Naive B cell (primary cell): ENCODE measurements at regions not wholly inside any gene's neighbourhood (a gene's known extent, or its start where the extent isn't known, plus 50 kb on each side); places are given as distances from the start of the nearest gene placed in this dataset.

Experiments
- ATAC-seq, 2 donors: fragments of 150-1000 bp; cut with Tn5 transposase; 2 replicates each; pipeline ENCODE4 v1.10.0; 2021; ENCODE audit warnings: low read depth in 2 of 2, mild to moderate bottlenecking in 2 of 2, moderate library complexity in 2 of 2
- DNase-seq: peaks from one replicate; pipeline ENCODE4 v3.0.0; 2022
- H3K27ac Mint-ChIP-seq, 6 donors: one replicate each; pipeline ENCODE4 v1.8.0; 2020 to 2022; ENCODE audit warnings: mild to moderate bottlenecking in 6 of 6, mixed read lengths in 6 of 6, moderate library complexity in 5 of 6, inconsistent platforms in 2 of 6
- H3K27me3 Mint-ChIP-seq, 3 donors: one replicate each; pipeline ENCODE4 v1.8.0; 2021 to 2022; ENCODE audit warnings: mixed read lengths in 3 of 3, mild to moderate bottlenecking in 1 of 3
- H3K36me3 Mint-ChIP-seq, 2 donors: one replicate each; pipeline ENCODE4 v1.8.0; 2020 to 2022; ENCODE audit warnings: mixed read lengths in 2 of 2, inconsistent platforms in 1 of 2, mild to moderate bottlenecking in 1 of 2
- H3K4me1 Mint-ChIP-seq, 3 donors: one replicate each; pipeline ENCODE4 v1.8.0; 2020 to 2022; ENCODE audit warnings: mixed read lengths in 3 of 3, inconsistent platforms in 1 of 3, mild to moderate bottlenecking in 1 of 3, moderate library complexity in 1 of 3
- H3K4me3 Mint-ChIP-seq, 8 donors: one replicate each; pipeline ENCODE4 v1.8.0; 2020 to 2022; ENCODE audit warnings: mild to moderate bottlenecking in 8 of 8, mixed read lengths in 8 of 8, moderate library complexity in 8 of 8, inconsistent platforms in 2 of 8
- H3K9me3 Mint-ChIP-seq, 7 donors: one replicate each; pipeline ENCODE4 v1.8.0; 2020 to 2022; ENCODE audit warnings: mixed read lengths in 7 of 7, mild to moderate bottlenecking in 5 of 7, inconsistent platforms in 2 of 7, moderate library complexity in 1 of 7

DNA sequence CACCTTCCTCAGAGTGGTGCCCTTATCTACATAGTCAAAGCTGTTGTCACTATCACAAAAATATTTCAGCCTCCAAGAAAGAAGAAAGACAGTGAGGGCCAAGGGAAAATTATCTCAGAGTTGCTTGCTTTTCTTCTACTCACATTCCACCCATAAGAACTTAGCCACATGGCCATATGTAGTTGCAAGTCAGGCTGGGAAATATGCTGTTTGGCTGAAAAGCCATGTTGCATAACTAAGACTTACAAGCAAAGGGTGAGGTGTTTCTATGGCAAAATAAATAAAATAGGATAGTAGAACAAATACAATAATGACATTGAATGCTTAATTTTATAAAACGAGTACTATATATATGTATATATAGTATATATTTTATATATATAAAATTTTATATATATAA is 365.9 kb upstream of the PABPC4L start:
- no peak for ATAC-seq
- no peak overlapping the region for H3K4me3 Mint-ChIP-seq
- H3K9me3 Mint-ChIP-seq: peaks cover 0 to 10% (median 6%) of the 10 kb centered on the region in 7 donors

GRCh38 chr4:134560728-134561127 is 359.1 kb upstream of the PABPC4L start:
- peaks cover 0 to 6% (median 0%) of the 10 kb centered on the region in 7 donors for H3K9me3 Mint-ChIP-seq
- no peak overlapping the region for H3K27ac Mint-ChIP-seq
- no peaks in the 10 kb centered on the region for H3K36me3 Mint-ChIP-seq
- no peak for DNase-seq
- H3K27me3 Mint-ChIP-seq: no peaks in the 10 kb centered on the region
- no peaks in the 10 kb centered on the region for H3K4me1 Mint-ChIP-seq
- no peak overlapping the region for H3K4me3 Mint-ChIP-seq
- no peak for ATAC-seq

More for the DNA sequence above, 365.9 kb upstream of the PABPC4L start:
- H3K27ac Mint-ChIP-seq: no peak overlapping the region
- no peaks in the 10 kb centered on the region for H3K36me3 Mint-ChIP-seq
- DNase-seq: no peak
- H3K27me3 Mint-ChIP-seq: no peaks in the 10 kb centered on the region
- H3K4me1 Mint-ChIP-seq: no peaks in the 10 kb centered on the region

- Mint-ChIP-seq H3K27me3 (no peaks in the 10 kb centered on the region), H3K27ac (no peak overlapping the region), H3K36me3 (peaks cover 0 to 7% of the 10 kb centered on the region in 2 donors), H3K9me3 (peaks cover 2 to 26% (median 12%) of the 10 kb centered on the region in 7 donors), H3K4me3 (no peak overlapping the region), H3K4me1 (no peaks in the 10 kb centered on the region)
- ATAC-seq: no peak
- no peak for DNase-seq
Measured at GRCh38 chr4:134552063-134552462, 350.5 kb upstream of the PABPC4L start.

GRCh38 chr4:134551348-134551747 is 349.8 kb upstream of the PABPC4L start:
- no peak overlapping the region for H3K27ac Mint-ChIP-seq
- H3K4me3 Mint-ChIP-seq: no peak overlapping the region
- DNase-seq: no peak
- H3K4me1 Mint-ChIP-seq: no peaks in the 10 kb centered on the region
- H3K9me3 Mint-ChIP-seq: peaks cover 4 to 30% (median 12%) of the 10 kb centered on the region in 7 donors
- peaks cover 0 to 7% of the 10 kb centered on the region in 2 donors for H3K36me3 Mint-ChIP-seq
- no peak for ATAC-seq
- H3K27me3 Mint-ChIP-seq: no peaks in the 10 kb centered on the region

DNA sequence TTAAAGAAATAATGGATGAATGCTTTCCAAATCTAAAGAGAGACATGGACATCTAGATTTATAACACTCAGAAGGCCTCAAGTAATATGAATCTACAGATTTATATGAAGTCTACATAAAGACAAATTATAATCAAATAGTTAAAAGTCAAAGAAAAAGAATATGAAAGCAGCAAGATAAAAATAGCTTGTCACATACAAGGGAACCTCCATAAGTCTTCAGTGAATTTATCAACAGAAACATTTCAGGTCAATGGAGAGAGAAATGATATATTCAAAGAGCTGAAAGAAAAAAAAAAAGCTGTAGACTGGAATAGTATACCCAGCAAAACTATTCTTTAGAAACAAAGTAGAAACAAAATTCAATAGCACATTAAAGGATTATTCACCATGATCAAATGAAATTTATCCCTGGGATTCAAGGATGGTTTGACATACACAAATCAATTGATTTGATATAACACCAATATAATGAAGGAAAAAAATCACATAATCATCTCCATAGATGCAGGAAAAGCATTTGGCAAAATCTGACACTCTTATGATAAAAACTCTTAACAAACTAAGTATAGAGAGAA is 346.6 kb upstream of the PABPC4L start:
- ATAC-seq: no peak
- Mint-ChIP-seq H3K9me3 (peaks cover 4 to 33% (median 10%) of the 10 kb centered on the region in 7 donors), H3K4me1 (no peaks in the 10 kb centered on the region), H3K27ac (no peak overlapping the region), H3K36me3 (peaks cover 0 to 7% of the 10 kb centered on the region in 2 donors), H3K4me3 (no peak overlapping the region), H3K27me3 (no peaks in the 10 kb centered on the region)
- no peak for DNase-seq

DNA sequence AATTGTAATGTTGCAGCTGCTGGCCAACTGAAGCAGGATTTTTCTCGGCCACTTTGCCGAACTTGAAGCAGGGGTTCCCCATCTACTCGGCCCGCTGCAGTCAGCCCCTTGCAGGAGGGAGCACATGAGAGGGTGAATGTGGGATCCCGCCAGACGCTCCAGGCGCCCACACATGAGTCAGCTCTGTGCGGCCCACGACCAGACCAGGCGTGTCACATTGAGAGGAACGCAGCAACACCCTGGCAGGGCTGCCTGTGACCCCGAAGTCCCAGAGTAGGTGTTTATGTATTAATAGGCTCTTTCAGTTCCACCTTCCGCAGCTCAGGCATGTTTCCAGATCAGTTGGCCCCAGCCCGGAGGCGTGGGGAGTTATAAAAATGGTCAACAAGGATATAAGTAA is 344.7 kb upstream of the PABPC4L start:
- Mint-ChIP-seq H3K27me3 (no peaks in the 10 kb centered on the region), H3K9me3 (peaks cover 4 to 25% (median 8%) of the 10 kb centered on the region in 7 donors), H3K27ac (no peak overlapping the region), H3K4me1 (no peaks in the 10 kb centered on the region), H3K36me3 (peaks cover 0 to 7% of the 10 kb centered on the region in 2 donors), H3K4me3 (no peak overlapping the region)
- no peak for ATAC-seq
- no peak for DNase-seq

DNA sequence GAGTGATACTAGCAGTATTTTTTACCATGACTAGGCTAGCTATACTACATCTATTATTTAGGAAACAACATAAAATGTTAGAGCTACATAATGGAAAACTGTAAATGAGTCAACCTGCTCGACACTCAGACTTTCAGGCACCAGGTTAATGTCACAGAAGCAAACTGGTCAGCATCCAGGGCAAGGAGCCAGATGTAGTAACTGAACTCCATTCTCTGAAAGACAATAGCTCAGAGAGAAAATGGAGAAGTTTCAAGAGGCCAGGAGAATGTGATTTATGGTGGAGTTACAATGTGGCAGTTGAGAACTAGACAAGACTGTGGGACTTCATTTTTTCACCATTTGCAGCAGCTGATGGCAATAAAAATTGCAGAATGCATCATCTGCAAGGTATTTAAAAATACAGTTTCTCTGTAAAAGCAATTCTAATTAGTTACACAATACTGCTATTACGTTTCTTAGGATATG is 342.7 kb upstream of the PABPC4L start:
- ATAC-seq: no peak
- Mint-ChIP-seq H3K27ac (no peak overlapping the region), H3K9me3 (peaks cover 4 to 25% (median 8%) of the 10 kb centered on the region in 7 donors), H3K36me3 (peaks cover 0 to 7% of the 10 kb centered on the region in 2 donors), H3K4me1 (no peaks in the 10 kb centered on the region), H3K27me3 (no peaks in the 10 kb centered on the region), H3K4me3 (no peak overlapping the region)
- DNase-seq: no peak

GRCh38 chr4:134540588-134540987 is 339.0 kb upstream of the PABPC4L start:
- DNase-seq: no peak
- peaks cover 0 to 11% (median 0%) of the 10 kb centered on the region in 7 donors for H3K9me3 Mint-ChIP-seq
- H3K4me3 Mint-ChIP-seq: no peak overlapping the region
- H3K36me3 Mint-ChIP-seq: no peaks in the 10 kb centered on the region
- no peak overlapping the region for H3K27ac Mint-ChIP-seq
- H3K4me1 Mint-ChIP-seq: no peaks in the 10 kb centered on the region
- no peak for ATAC-seq
- H3K27me3 Mint-ChIP-seq: no peaks in the 10 kb centered on the region

DNA sequence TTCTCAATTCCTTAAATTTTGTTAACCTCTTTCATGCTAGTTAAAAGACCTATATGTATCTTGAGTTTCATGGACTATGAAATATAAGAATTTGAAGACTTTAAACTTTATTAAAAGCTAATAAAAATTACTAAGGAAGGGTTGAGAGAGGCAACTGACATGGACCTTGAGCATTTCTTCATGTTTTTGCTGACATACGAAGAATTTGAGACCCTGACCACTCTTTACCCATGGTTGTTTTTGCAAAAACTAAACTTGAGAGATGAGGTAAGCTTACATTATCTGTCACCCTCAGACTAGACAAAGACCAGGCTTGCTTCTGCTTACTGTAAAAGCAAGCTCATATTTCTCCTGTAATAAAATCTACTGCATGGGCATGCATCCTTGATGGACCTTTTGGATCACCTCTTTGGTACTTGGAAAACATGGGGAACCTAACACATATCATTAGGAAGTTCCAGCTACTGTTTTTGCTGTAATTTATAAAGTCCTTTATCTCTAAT is 338.2 kb upstream of the PABPC4L start:
- peaks cover 0 to 11% (median 0%) of the 10 kb centered on the region in 7 donors for H3K9me3 Mint-ChIP-seq
- H3K4me3 Mint-ChIP-seq: no peak overlapping the region
- H3K27ac Mint-ChIP-seq: no peak overlapping the region
- ATAC-seq (no peak), DNase-seq (no peak)
- no peaks in the 10 kb centered on the region for H3K4me1 Mint-ChIP-seq
- H3K36me3 Mint-ChIP-seq: no peaks in the 10 kb centered on the region
- H3K27me3 Mint-ChIP-seq: no peaks in the 10 kb centered on the region

- Mint-ChIP-seq H3K27ac (peak overlapping the region in 1 of 6 donors; percentile 30), H3K36me3 (no peaks in the 10 kb centered on the region), H3K9me3 (peaks cover 0 to 13% (median 0%) of the 10 kb centered on the region in 7 donors), H3K4me3 (no peak overlapping the region), H3K4me1 (no peaks in the 10 kb centered on the region), H3K27me3 (no peaks in the 10 kb centered on the region)
- no peak for ATAC-seq
- no peak for DNase-seq
Measured at GRCh38 chr4:134537701-134538100, 336.1 kb upstream of the PABPC4L start.

DNA sequence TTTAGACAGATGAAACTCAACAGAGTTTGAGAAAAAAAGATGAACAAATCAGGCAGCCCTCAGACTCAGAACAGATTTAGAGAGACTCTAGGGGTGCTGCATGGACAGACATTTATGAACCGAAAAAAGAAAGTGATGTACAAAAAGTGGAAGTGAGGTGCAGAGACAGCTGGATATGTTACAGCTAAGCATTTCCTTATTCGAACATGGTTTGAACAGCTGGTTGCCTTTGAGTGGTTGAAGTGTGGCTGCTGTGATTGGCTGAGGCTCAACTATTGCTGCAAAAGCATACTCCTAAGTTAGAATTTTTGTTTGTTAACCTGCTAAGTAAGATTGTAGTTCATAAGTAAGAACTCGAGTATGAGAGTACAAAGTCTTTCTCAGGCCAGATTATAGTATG is 331.5 kb upstream of the PABPC4L start:
- DNase-seq (no peak), ATAC-seq (no peak)
- Mint-ChIP-seq H3K36me3 (no peaks in the 10 kb centered on the region), H3K9me3 (peaks cover 0 to 8% (median 2%) of the 10 kb centered on the region in 7 donors), H3K27ac (no peak overlapping the region), H3K27me3 (no peaks in the 10 kb centered on the region), H3K4me1 (no peaks in the 10 kb centered on the region), H3K4me3 (no peak overlapping the region)

- H3K9me3 Mint-ChIP-seq: peaks cover 0 to 6% (median 3%) of the 10 kb centered on the region in 7 donors
- ATAC-seq: no peak
- H3K4me1 Mint-ChIP-seq: no peaks in the 10 kb centered on the region
Measured at GRCh38 chr4:134531013-134531412, 329.4 kb upstream of the PABPC4L start.

GRCh38 chr4:134529629-134530028 is 328.0 kb upstream of the PABPC4L start:
- Mint-ChIP-seq H3K9me3 (peaks cover 0 to 6% (median 3%) of the 10 kb centered on the region in 7 donors), H3K4me3 (no peak overlapping the region), H3K36me3 (no peaks in the 10 kb centered on the region), H3K4me1 (no peaks in the 10 kb centered on the region), H3K27me3 (no peaks in the 10 kb centered on the region), H3K27ac (no peak overlapping the region)
- DNase-seq (no peak), ATAC-seq (no peak)

More at GRCh38 chr4:134531013-134531412, 329.4 kb upstream of the PABPC4L start:
- no peak overlapping the region for H3K4me3 Mint-ChIP-seq
- no peaks in the 10 kb centered on the region for H3K36me3 Mint-ChIP-seq
- no peak for DNase-seq
- H3K27me3 Mint-ChIP-seq: no peaks in the 10 kb centered on the region
- no peak overlapping the region for H3K27ac Mint-ChIP-seq

- no peaks in the 10 kb centered on the region for H3K4me1 Mint-ChIP-seq
- no peak overlapping the region for H3K27ac Mint-ChIP-seq
- ATAC-seq (no peak), DNase-seq (no peak)
- no peak overlapping the region for H3K4me3 Mint-ChIP-seq
- H3K9me3 Mint-ChIP-seq: peaks cover 0 to 7% (median 0%) of the 10 kb centered on the region in 7 donors
- no peaks in the 10 kb centered on the region for H3K27me3 Mint-ChIP-seq
- H3K36me3 Mint-ChIP-seq: no peaks in the 10 kb centered on the region
Measured at GRCh38 chr4:134518574-134519217, 317.1 kb upstream of the PABPC4L start.
